ENCODE measurements at regions not wholly inside any gene's neighbourhood (a gene's known extent, or its start where the extent isn't known, plus 50 kb on each side); places are given as distances from the start of the nearest gene placed in this dataset.
"Not testable (repeated sequence)": the region's sequence is repeated elsewhere in the genome, so short reads cannot be mapped to it uniquely, and the experiment has no call there.

GRCh38 chr11:12604557-12605153 lies 69.6 kb upstream of the TEAD1 start:
- H3K4me1 Mint-ChIP-seq (ENCODE audit: unreplicated experiment): peaks cover 13% of the 10 kb centered on the region
- no peak for TF ChIP-seq CTCF (conservative IDR thresholded peaks at IDR 0.05)
- H3K4me3 Mint-ChIP-seq: no peak overlapping the region
- DNase-seq (ENCODE audit: extremely low spot score, unreplicated experiment): no peak
- H3K27ac Mint-ChIP-seq: no peak overlapping the region
- H3K27me3 Mint-ChIP-seq: no peaks in the 10 kb centered on the region
- H3K9me3 Mint-ChIP-seq: no peaks in the 10 kb centered on the region
- no peaks in the 10 kb centered on the region for H3K36me3 Mint-ChIP-seq

- H3K4me1 Mint-ChIP-seq (ENCODE audit: unreplicated experiment): peaks cover 7% of the 10 kb centered on the region
- no peaks in the 10 kb centered on the region for H3K27me3 Mint-ChIP-seq
- H3K9me3 Mint-ChIP-seq: peaks cover 6% of the 10 kb centered on the region
- H3K27ac Mint-ChIP-seq: no peak overlapping the region
- no peak for TF ChIP-seq CTCF (conservative IDR thresholded peaks at IDR 0.05)
- DNase-seq (ENCODE audit: extremely low spot score, unreplicated experiment): no peak
- H3K36me3 Mint-ChIP-seq: no peaks in the 10 kb centered on the region
- no peak overlapping the region for H3K4me3 Mint-ChIP-seq
These were observed 67.6 kb upstream of the TEAD1 start for GRCh38 chr11:12606597-12606996.

GRCh38 chr11:12608678-12609077 lies 65.5 kb upstream of the TEAD1 start:
- H3K27ac Mint-ChIP-seq; DNase-seq (ENCODE audit: extremely low spot score, unreplicated experiment); H3K27me3 Mint-ChIP-seq; H3K9me3 Mint-ChIP-seq; H3K4me3 Mint-ChIP-seq; H3K4me1 Mint-ChIP-seq (ENCODE audit: unreplicated experiment); H3K36me3 Mint-ChIP-seq: not testable (repeated sequence)

GRCh38 chr11:12611352-12611751 lies 62.9 kb upstream of the TEAD1 start:
- H3K9me3 Mint-ChIP-seq: peaks cover 8% of the 10 kb centered on the region
- no peaks in the 10 kb centered on the region for H3K36me3 Mint-ChIP-seq
- H3K4me1 Mint-ChIP-seq (ENCODE audit: unreplicated experiment): no peaks in the 10 kb centered on the region
- no peak for TF ChIP-seq CTCF (conservative IDR thresholded peaks at IDR 0.05)
- no peak overlapping the region for H3K4me3 Mint-ChIP-seq
- no peaks in the 10 kb centered on the region for H3K27me3 Mint-ChIP-seq
- no peak for DNase-seq (ENCODE audit: extremely low spot score, unreplicated experiment)
- no peak overlapping the region for H3K27ac Mint-ChIP-seq

- no peak for TF ChIP-seq CTCF (conservative IDR thresholded peaks at IDR 0.05)
- Mint-ChIP-seq H3K9me3 (peaks cover 5% of the 10 kb centered on the region), H3K27ac (no peak overlapping the region), H3K4me3 (no peak overlapping the region), H3K4me1 (ENCODE audit: unreplicated experiment) (no peaks in the 10 kb centered on the region), H3K36me3 (peaks cover 4% of the 10 kb centered on the region), H3K27me3 (no peaks in the 10 kb centered on the region)
- no peak for DNase-seq (ENCODE audit: extremely low spot score, unreplicated experiment)
These were observed 56.6 kb upstream of the TEAD1 start for GRCh38 chr11:12617632-12618031.

- peaks cover 12% of the 10 kb centered on the region for H3K9me3 Mint-ChIP-seq
- no peak for TF ChIP-seq CTCF (conservative IDR thresholded peaks at IDR 0.05)
- no peak overlapping the region for H3K27ac Mint-ChIP-seq
- H3K4me3 Mint-ChIP-seq: no peak overlapping the region
- no peaks in the 10 kb centered on the region for H3K4me1 Mint-ChIP-seq (ENCODE audit: unreplicated experiment)
- peaks cover 4% of the 10 kb centered on the region for H3K36me3 Mint-ChIP-seq
- no peak for DNase-seq (ENCODE audit: extremely low spot score, unreplicated experiment)
- no peaks in the 10 kb centered on the region for H3K27me3 Mint-ChIP-seq
These were observed 55.3 kb upstream of the TEAD1 start for GRCh38 chr11:12618743-12619540.

Measured in type B pancreatic cell (in vitro differentiated cells).